HG03439 (cell line): ENCODE measurements at regions not wholly inside any gene's neighbourhood (a gene's known extent, or its start where the extent isn't known, plus 50 kb on each side); places are given as distances from the start of the nearest gene placed in this dataset.
"Not testable (repeated sequence)": the region's sequence is repeated elsewhere in the genome, so short reads cannot be mapped to it uniquely, and the experiment has no call there.

Experiments used
- ATAC-seq: cut with Tn5 transposase; IDR thresholded peaks from one replicate; pipeline ENCODE4 v1.9.1; 2021; ENCODE audit warnings: mild to moderate bottlenecking, moderate library complexity; ENCODE audit not compliant: unreplicated experiment

- ATAC-seq: not testable (repeated sequence)
Observed at GRCh38 chr2:113386780-113387433, 50.6 kb upstream of the ZNG1B start.

GRCh38 chr2:113379621-113380020 is 57.9 kb upstream of the ZNG1B start:
- not testable (repeated sequence) for ATAC-seq

GRCh38 chr2:113376913-113377445 is 60.5 kb upstream of the ZNG1B start:
- peak; percentile 77 for ATAC-seq

GRCh38 chr2:113376253-113376912 is 61.1 kb upstream of the ZNG1B start:
- peak; percentile 36 for ATAC-seq

GRCh38 chr2:113374857-113375256 is 62.6 kb upstream of the ZNG1B start:
- ATAC-seq: not testable (repeated sequence)

- ATAC-seq: not testable (repeated sequence)
Observed at GRCh38 chr2:113372258-113372834, 65.1 kb upstream of the ZNG1B start.

- ATAC-seq: peak; percentile 69
Observed at GRCh38 chr2:113370478-113371091, 66.9 kb upstream of the ZNG1B start.

- no peak for ATAC-seq
Observed at GRCh38 chr2:113370030-113370429, 67.5 kb upstream of the ZNG1B start.

- not testable (repeated sequence) for ATAC-seq
Observed at GRCh38 chr2:113368581-113368980, 68.9 kb upstream of the ZNG1B start.

- not testable (repeated sequence) for ATAC-seq
Observed at GRCh38 chr2:113366821-113367220, 70.7 kb upstream of the ZNG1B start.

GRCh38 chr2:113365791-113366190 is 71.7 kb upstream of the ZNG1B start:
- ATAC-seq: not testable (repeated sequence)

- ATAC-seq: not testable (repeated sequence)
Observed at GRCh38 chr2:113365290-113365689, 72.2 kb upstream of the ZNG1B start.

GRCh38 chr2:113361051-113361450 is 76.4 kb upstream of the ZNG1B start:
- ATAC-seq: no peak

- no peak for ATAC-seq
Observed at GRCh38 chr2:113357071-113357470, 78.3 kb upstream of the PAX8 start.

GRCh38 chr2:113356284-113356683 is 77.6 kb upstream of the PAX8 start:
- ATAC-seq: not testable (repeated sequence)

GRCh38 chr2:113355339-113356015 is 76.8 kb upstream of the PAX8 start:
- not testable (repeated sequence) for ATAC-seq

- ATAC-seq: no peak
Observed at GRCh38 chr2:113351375-113352355, 72.9 kb upstream of the PAX8 start.

- ATAC-seq: not testable (repeated sequence)
Observed at GRCh38 chr2:113343800-113344199, 65.1 kb upstream of the PAX8 start.

GRCh38 chr2:113342650-113343049 is 63.9 kb upstream of the PAX8 start:
- no peak for ATAC-seq

GRCh38 chr2:113341870-113342253 is 63.1 kb upstream of the PAX8 start:
- not testable (repeated sequence) for ATAC-seq
